ENCODE measurements at regions not wholly inside any gene's neighbourhood (a gene's known extent, or its start where the extent isn't known, plus 50 kb on each side); places are given as distances from the start of the nearest gene placed in this dataset.

GRCh38 chr15:95284933-95285421 lies 1045.5 kb upstream of the NR2F2 start:
- no peak for TF ChIP-seq CTCF (IDR thresholded peaks at IDR 0.05; ENCODE audit: low read depth, low read length, poor library complexity, severe bottlenecking)
- TF ChIP-seq EZH2phosphoT487 (IDR thresholded peaks at IDR 0.05; ENCODE audit: borderline replicate concordance, low read length) = no peak

Measured in DOHH2 (cell line).